HG03520 (cell line): ENCODE measurements at regions not wholly inside any gene's neighbourhood (a gene's known extent, or its start where the extent isn't known, plus 50 kb on each side); places are given as distances from the start of the nearest gene placed in this dataset.

ENCODE experiments used
- ATAC-seq: cut with Tn5 transposase; IDR thresholded peaks from one replicate; pipeline ENCODE4 v1.9.1; 2021; ENCODE audit warnings: mild to moderate bottlenecking, moderate library complexity; ENCODE audit not compliant: unreplicated experiment

- ATAC-seq: no peak
Observed at GRCh38 chrX:13110433-13111324, 66.3 kb upstream of the FAM9C start.

DNA sequence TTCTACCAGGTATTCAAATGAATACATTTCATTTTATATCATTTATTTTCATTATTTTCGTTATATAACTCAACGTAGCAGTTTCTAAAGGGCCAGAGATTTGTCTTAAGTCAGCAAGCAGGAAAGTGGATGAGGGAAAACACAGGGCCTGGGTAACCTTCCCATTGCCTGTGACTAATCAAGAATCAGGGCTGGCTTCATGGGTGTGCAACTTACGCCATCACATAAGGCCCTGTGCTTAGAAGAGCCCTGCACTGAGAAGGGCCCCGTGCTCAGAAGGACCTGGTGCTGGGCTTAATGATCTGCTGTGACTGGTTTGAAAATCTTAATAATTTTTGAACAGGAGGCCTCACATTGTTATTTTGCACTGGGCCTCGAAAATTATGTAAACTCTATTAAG, 65.4 kb upstream of the FAM9C start:
- ATAC-seq: no peak

GRCh38 chrX:13103914-13104274, 59.5 kb upstream of the FAM9C start:
- ATAC-seq: no peak

DNA sequence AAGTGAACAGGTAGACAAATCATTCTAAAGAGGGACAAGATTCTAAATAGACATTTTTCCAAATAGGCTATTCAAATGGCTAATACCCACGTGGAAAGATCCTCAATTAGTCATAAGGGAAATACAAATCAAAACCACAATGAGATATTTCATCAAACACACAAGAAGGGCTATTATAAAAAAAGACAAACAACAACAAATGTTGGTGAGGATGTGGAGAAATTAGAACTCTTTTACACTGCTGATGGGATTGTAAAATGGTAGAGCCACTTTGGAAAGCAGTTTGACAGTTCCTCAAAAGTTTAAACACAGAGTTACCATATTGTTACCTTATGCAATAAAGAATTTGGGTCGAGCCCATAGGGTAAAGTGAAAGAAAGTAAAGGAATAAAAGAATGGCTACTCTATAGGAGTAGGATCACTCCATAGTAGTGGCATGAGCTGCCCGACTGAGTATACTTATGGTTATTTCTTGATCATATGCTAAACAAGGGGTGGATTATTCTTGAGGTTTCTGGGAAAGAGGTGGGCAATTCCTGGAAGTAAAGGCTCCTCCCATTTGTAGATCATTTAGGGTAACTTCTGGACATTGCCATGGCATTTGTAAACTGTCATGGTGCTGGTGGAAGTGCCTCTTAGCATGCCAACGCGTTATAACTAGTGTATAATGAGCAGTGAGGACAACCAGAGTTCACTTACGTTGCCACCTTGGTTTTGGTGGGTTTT, 58.9 kb upstream of the FAM9C start:
- ATAC-seq: no peak

DNA sequence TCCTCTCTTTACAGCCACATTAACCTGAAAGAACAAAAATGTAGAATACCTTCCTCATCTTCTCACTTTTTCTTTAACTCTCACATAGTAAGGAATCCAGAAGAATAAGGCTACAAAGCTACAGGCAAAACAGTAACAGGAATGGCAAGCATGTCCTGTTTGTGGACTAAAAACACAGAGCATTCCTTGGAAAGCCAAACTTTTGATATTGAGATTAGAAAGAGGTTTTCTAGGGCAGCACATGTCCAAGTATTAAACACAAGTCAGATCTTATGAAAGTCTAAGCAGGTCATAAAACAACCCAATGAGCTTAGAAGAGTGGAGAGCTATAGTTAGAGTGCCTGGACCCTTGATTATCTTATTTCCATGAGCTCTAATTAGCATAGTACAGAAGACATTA, 58.2 kb upstream of the FAM9C start:
- ATAC-seq: no peak

- no peak for ATAC-seq
Observed at GRCh38 chrX:13101441-13102139, 57.2 kb upstream of the FAM9C start.

DNA sequence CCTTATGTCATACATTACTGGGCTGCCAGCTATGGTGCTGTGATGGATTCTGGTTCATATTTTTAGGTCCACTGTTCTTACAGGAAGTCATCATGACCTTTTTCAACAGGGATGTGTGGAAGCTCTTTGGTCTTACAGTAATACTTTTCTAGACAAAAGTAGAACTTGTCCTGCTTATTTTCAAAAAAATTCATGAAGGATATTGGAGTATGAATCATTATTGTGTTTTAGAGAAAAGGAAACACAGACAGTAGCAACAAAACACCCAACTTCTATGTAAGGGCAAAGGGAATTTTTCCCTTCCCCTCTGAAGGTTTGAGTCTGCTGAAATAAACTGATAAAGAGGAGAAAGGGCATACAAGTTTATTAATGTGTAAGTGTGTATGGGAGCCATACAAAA, 54.7 kb upstream of the FAM9C start:
- ATAC-seq: no peak

GRCh38 chrX:13096728-13097127, 52.3 kb upstream of the FAM9C start:
- no peak for ATAC-seq

DNA sequence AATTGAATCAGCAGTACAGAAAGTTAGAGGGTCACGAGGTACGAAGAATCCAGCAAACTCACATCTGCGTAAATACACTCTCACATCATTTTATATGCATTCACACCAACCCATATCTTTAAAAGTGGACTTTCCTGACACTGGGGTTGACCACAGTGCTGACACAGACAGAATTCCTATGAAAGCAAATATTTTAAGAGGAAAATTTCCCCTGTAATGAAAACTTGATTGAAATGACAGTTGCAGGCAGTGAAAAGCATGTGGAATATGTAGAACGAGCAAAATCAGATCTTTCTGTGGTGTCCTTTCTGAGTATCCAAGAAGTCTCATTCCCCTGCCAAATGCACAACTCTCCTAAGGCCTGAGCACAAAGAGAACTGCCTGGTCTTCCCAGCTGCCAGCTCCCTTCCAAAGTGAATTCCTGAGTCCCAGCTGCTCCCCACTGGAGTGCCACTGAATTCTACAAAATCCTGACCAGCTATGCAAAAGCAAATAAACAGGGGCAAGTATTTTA, 50.5 kb upstream of the FAM9C start:
- no peak for ATAC-seq

DNA sequence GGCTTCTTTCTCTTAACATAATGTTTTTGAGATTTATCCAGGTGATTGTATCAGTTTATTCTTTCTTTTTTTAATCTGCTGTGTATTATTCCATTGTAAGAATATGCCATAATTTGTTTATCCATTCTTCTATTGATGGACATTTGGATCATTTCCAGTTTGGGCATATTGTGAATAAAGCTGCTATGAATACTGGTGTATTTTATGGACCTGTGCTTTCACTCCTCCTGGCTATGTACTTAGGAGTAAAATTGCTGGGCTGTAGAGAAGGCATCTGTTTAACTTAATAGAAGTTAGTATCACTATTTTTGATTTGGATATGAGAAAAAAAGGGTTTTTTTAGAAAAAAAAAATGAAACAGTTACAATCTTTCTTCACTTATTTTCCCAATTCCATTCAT, 50.0 kb upstream of the FAM9C start:
- ATAC-seq: no peak
